ENCODE measurements at regions not wholly inside any gene's neighbourhood (a gene's known extent, or its start where the extent isn't known, plus 50 kb on each side); places are given as distances from the start of the nearest gene placed in this dataset.
A peak's percentile ranks its signal among the peaks of the same experiment; 100 is the strongest.

DNA sequence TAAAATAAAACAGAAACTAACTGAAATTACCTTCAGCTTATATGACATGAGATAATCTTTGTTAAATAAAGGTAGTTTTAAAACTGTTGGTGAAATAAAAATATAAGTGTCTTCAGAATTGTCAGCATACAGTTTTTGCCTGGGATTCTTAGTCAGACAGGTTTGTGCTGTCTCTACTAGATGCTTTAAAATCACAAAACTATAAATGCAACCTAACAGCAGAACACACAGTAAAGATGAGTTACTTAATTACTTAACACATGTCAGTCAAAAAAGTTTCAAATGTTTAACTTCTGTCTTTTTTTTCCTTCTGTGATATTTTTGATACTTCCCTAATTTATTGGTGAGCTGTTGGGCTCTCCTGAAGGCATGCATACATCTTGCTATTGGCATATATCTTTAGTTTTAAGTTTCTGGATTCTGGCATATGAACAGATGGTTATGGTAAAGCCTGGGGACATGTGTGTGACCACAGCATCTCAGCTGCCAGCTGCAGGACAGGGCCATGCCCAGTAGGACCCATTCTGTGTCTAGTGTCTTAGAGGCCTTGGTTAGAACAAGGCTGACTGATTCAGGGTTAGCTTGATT lies 231.1 kb upstream of the NUDT12 start:
- H3K36me3 ChIP-seq (ENCODE audit: control insufficient read depth, insufficient read depth, low read length): no peaks in the 10 kb centered on the region
- no peaks in the 10 kb centered on the region for H3K27me3 ChIP-seq (ENCODE audit: control insufficient read depth, insufficient read depth, low read length)
- H3K4me3 ChIP-seq (ENCODE audit: low read depth, low read length): no peak overlapping the region
- TF ChIP-seq, protein P1, sequence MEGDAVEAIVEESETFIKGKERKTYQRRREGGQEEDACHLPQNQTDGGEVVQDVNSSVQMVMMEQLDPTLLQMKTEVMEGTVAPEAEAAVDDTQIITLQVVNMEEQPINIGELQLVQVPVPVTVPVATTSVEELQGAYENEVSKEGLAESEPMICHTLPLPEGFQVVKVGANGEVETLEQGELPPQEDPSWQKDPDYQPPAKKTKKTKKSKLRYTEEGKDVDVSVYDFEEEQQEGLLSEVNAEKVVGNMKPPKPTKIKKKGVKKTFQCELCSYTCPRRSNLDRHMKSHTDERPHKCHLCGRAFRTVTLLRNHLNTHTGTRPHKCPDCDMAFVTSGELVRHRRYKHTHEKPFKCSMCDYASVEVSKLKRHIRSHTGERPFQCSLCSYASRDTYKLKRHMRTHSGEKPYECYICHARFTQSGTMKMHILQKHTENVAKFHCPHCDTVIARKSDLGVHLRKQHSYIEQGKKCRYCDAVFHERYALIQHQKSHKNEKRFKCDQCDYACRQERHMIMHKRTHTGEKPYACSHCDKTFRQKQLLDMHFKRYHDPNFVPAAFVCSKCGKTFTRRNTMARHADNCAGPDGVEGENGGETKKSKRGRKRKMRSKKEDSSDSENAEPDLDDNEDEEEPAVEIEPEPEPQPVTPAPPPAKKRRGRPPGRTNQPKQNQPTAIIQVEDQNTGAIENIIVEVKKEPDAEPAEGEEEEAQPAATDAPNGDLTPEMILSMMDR (IDR thresholded peaks at IDR 0.05; ENCODE audit: insufficient read depth, low read length, poor library complexity, severe bottlenecking): no peak
- DNase-seq (ENCODE audit: low read depth): no peak

- H3K27me3 ChIP-seq (ENCODE audit: control insufficient read depth, insufficient read depth, low read length): no peaks in the 10 kb centered on the region
- no peak overlapping the region for H3K4me3 ChIP-seq (ENCODE audit: low read depth, low read length)
- TF ChIP-seq, protein P1 (IDR thresholded peaks at IDR 0.05; ENCODE audit: insufficient read depth, low read length, poor library complexity, severe bottlenecking): no peak
- no peak for DNase-seq (ENCODE audit: low read depth)
- no peaks in the 10 kb centered on the region for H3K36me3 ChIP-seq (ENCODE audit: control insufficient read depth, insufficient read depth, low read length)
Observed at GRCh38 chr5:103785569-103785968, 223.0 kb upstream of the NUDT12 start.

- no peak overlapping the region for H3K4me3 ChIP-seq (ENCODE audit: low read depth, low read length)
- H3K27me3 ChIP-seq (ENCODE audit: control insufficient read depth, insufficient read depth, low read length): no peaks in the 10 kb centered on the region
- H3K36me3 ChIP-seq (ENCODE audit: control insufficient read depth, insufficient read depth, low read length): no peaks in the 10 kb centered on the region
- no peak for DNase-seq (ENCODE audit: low read depth)
- TF ChIP-seq, protein P1 (IDR thresholded peaks at IDR 0.05; ENCODE audit: insufficient read depth, low read length, poor library complexity, severe bottlenecking): no peak
Observed at GRCh38 chr5:103783669-103784068, 221.1 kb upstream of the NUDT12 start.

DNA sequence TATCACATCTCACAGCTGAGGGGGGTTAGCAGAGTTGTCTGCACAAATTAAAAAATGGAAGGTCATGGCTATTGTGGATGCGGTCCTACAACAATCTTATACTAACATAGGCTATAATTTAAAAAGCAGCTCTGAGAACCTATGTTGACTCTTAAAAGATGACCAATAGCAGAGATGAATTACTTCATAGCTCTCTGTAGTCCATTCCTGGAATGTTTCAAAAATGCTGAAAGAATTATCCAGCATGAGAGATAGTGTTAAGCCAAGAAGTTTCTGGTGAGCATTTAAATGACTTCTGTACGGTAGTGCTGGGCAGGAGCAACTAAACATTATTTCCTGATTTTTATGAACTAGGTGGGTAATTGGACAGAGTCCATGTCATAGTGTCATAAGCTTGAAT lies 218.2 kb upstream of the NUDT12 start:
- TF ChIP-seq, protein P1 (IDR thresholded peaks at IDR 0.05; ENCODE audit: insufficient read depth, low read length, poor library complexity, severe bottlenecking): no peak
- no peaks in the 10 kb centered on the region for H3K36me3 ChIP-seq (ENCODE audit: control insufficient read depth, insufficient read depth, low read length)
- no peak overlapping the region for H3K4me3 ChIP-seq (ENCODE audit: low read depth, low read length)
- H3K27me3 ChIP-seq (ENCODE audit: control insufficient read depth, insufficient read depth, low read length): no peaks in the 10 kb centered on the region
- DNase-seq (ENCODE audit: low read depth): no peak

- H3K4me3 ChIP-seq (ENCODE audit: low read depth, low read length): no peak overlapping the region
- H3K36me3 ChIP-seq (ENCODE audit: control insufficient read depth, insufficient read depth, low read length): no peaks in the 10 kb centered on the region
- TF ChIP-seq, protein P1 (IDR thresholded peaks at IDR 0.05; ENCODE audit: insufficient read depth, low read length, poor library complexity, severe bottlenecking): no peak
- DNase-seq (ENCODE audit: low read depth): peak; percentile 37
- no peaks in the 10 kb centered on the region for H3K27me3 ChIP-seq (ENCODE audit: control insufficient read depth, insufficient read depth, low read length)
Observed at GRCh38 chr5:103774721-103775120, 212.1 kb upstream of the NUDT12 start.

- no peaks in the 10 kb centered on the region for H3K27me3 ChIP-seq (ENCODE audit: control insufficient read depth, insufficient read depth, low read length)
- TF ChIP-seq, protein P1 (IDR thresholded peaks at IDR 0.05; ENCODE audit: insufficient read depth, low read length, poor library complexity, severe bottlenecking): no peak
- no peak for DNase-seq (ENCODE audit: low read depth)
- H3K4me3 ChIP-seq (ENCODE audit: low read depth, low read length): no peak overlapping the region
- H3K36me3 ChIP-seq (ENCODE audit: control insufficient read depth, insufficient read depth, low read length): no peaks in the 10 kb centered on the region
Observed at GRCh38 chr5:103772248-103772647, 209.7 kb upstream of the NUDT12 start.
